Lung (tissue), 11 donors: ENCODE measurements at regions not wholly inside any gene's neighbourhood (a gene's known extent, or its start where the extent isn't known, plus 50 kb on each side); places are given as distances from the start of the nearest gene placed in this dataset.

Source experiments
- ATAC-seq: fragments of 200-7000 bp; cut with Tn5 transposase; one replicate; pipeline ENCODE4 v1.9.1; 2020; ENCODE audit warnings: moderate number of reproducible peaks; ENCODE audit not compliant: insufficient read depth, low FRiP score
- DNase-seq, 3 donors: peaks; one replicate each; pipeline ENCODE4 v3.0.0-alpha.2; 2013 to 2017
- H3K27ac ChIP-seq, 2 donors: one replicate each; pipeline ENCODE4 v1.5.1; 2013; ENCODE audit warnings: mild to moderate bottlenecking in 2 of 2, moderate library complexity in 2 of 2, control low read depth in 1 of 2, inconsistent platforms in 1 of 2, low read depth in 1 of 2, low read length in 1 of 2
- H3K27me3 ChIP-seq, 3 donors: one replicate each; pipeline ENCODE4 v1.5.1; 2013; ENCODE audit warnings: low read length in 2 of 3; ENCODE audit not compliant: control insufficient read depth in 3 of 3, insufficient read depth in 3 of 3
- H3K36me3 ChIP-seq, 4 donors: one replicate each; pipeline ENCODE4 v1.5.1; 2013; ENCODE audit warnings: low read length in 4 of 4, mild to moderate bottlenecking in 1 of 4, moderate library complexity in 1 of 4; ENCODE audit not compliant: control insufficient read depth in 4 of 4, insufficient read depth in 4 of 4
- H3K4me1 ChIP-seq, 5 donors: one replicate each; pipeline ENCODE4 v1.5.1; 2013; ENCODE audit warnings: low read length in 5 of 5, mild to moderate bottlenecking in 2 of 5, moderate library complexity in 1 of 5; ENCODE audit not compliant: control insufficient read depth in 5 of 5, insufficient read depth in 5 of 5
- H3K4me3 ChIP-seq: one replicate; pipeline ENCODE4 v1.5.1; 2013; ENCODE audit warnings: mild to moderate bottlenecking, control low read depth, moderate library complexity
- H3K9ac ChIP-seq, 2 donors: one replicate each; pipeline ENCODE4 v1.5.1; 2013; ENCODE audit warnings: low read length in 2 of 2, control low read depth in 1 of 2; ENCODE audit not compliant: insufficient read depth in 1 of 2
- H3K9me3 ChIP-seq, 4 donors: one replicate each; pipeline ENCODE4 v1.5.1; 2013; ENCODE audit warnings: low read length in 3 of 4, mild to moderate bottlenecking in 1 of 4, moderate library complexity in 1 of 4; ENCODE audit not compliant: control insufficient read depth in 4 of 4, insufficient read depth in 3 of 4
- WGBS, 2 donors: extraction: QIAGEN DNeasy Blood & Tissue Kit; methylation state at CpG; one replicate each; pipeline ENCODE4 v1.1.7; 2013; 5-methylcytosine and 5-hydroxymethylcytosine counted together
- TF ChIP-seq, protein P1 (sequence below): IDR thresholded peaks from 2 replicates; pipeline ENCODE4 v1.5.1; 2012; ENCODE audit warnings: mild to moderate bottlenecking; ENCODE audit errors: control extremely low read depth, extremely low read depth
- donor health status: control.
- donor health status: control.
- donor health status: Bipolar disorder and iron deficiency.
- donor health status: healthy.
- donor health status: DM: yes; HTN: yes; CAD: no.

- Histone ChIP-seq H3K27me3 (no peaks in the 10 kb centered on the region), H3K36me3 (no peaks in the 10 kb centered on the region), H3K4me3 (no peak overlapping the region), H3K4me1 (no peaks in the 10 kb centered on the region), H3K9ac (no peak overlapping the region), H3K9me3 (no peaks in the 10 kb centered on the region), H3K27ac (no peak overlapping the region)
- DNase-seq (no peak), ATAC-seq (no peak)
- TF ChIP-seq, protein P1, sequence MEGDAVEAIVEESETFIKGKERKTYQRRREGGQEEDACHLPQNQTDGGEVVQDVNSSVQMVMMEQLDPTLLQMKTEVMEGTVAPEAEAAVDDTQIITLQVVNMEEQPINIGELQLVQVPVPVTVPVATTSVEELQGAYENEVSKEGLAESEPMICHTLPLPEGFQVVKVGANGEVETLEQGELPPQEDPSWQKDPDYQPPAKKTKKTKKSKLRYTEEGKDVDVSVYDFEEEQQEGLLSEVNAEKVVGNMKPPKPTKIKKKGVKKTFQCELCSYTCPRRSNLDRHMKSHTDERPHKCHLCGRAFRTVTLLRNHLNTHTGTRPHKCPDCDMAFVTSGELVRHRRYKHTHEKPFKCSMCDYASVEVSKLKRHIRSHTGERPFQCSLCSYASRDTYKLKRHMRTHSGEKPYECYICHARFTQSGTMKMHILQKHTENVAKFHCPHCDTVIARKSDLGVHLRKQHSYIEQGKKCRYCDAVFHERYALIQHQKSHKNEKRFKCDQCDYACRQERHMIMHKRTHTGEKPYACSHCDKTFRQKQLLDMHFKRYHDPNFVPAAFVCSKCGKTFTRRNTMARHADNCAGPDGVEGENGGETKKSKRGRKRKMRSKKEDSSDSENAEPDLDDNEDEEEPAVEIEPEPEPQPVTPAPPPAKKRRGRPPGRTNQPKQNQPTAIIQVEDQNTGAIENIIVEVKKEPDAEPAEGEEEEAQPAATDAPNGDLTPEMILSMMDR = no peak
Observed at GRCh38 chr3:24734019-24734418, 239.4 kb upstream of the THRB start.

DNA sequence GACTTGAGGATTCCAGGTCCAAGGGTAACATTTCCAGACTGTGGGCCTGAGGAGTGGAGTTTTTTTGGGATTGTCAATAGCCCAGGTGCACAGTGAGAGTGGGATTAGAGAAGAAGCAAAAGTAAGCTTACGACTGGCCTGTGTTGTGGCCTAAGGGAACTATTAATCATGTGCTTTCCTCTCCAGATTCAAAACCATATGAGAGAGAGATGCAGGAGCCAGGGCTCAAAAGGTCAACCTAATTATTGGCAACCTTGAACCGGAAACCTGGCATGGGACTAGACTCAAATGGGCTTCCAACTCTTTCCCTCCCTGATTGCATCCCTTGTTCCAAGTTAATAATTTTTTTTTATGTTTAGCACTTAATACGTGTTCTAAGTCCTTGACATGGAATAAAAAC lies 242.1 kb upstream of the THRB start:
- H3K27me3 ChIP-seq = no peaks in the 10 kb centered on the region

DNA sequence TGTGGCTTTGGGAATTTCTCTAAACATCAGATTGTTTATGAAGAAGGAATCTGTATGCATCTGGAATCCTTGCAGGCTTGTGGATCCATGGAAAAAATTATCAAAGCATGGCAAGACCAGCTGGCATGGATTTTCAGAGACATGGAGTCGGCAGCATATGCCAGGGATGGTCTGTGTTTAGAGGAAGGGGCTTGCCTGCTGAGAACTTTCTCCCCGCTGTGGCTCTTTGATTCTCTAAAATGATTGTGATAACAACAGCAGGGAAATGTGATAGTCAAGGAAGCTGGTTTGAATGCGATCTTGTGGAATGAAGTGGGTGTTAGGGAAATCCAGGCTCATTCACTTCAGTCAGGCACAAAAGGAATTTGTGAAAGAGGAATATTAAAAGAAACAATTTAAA lies 245.7 kb upstream of the THRB start:
- WGBS, 2 donors = 77 to 79% methylated on average over 3 of the region's 3 CpGs
- H3K36me3 ChIP-seq = no peaks in the 10 kb centered on the region
- no peak overlapping the region for H3K4me3 ChIP-seq
- H3K9ac ChIP-seq = no peak overlapping the region
- no peaks in the 10 kb centered on the region for H3K27me3 ChIP-seq
- no peak overlapping the region for H3K27ac ChIP-seq
- no peaks in the 10 kb centered on the region for H3K4me1 ChIP-seq
- DNase-seq = peak in 1 of 3 donors; percentile 20
- H3K9me3 ChIP-seq = no peaks in the 10 kb centered on the region
- TF ChIP-seq, protein P1 = no peak
- ATAC-seq = no peak

More for the DNA sequence above, 242.1 kb upstream of the THRB start:
- no peak overlapping the region for H3K4me3 ChIP-seq
- no peak overlapping the region for H3K9ac ChIP-seq
- H3K9me3 ChIP-seq = no peaks in the 10 kb centered on the region
- WGBS, 2 donors = 81 to 87% methylated on average over 3 of the region's 3 CpGs
- H3K36me3 ChIP-seq = no peaks in the 10 kb centered on the region
- TF ChIP-seq, protein P1 = no peak
- DNase-seq = no peak
- H3K27ac ChIP-seq = no peak overlapping the region
- H3K4me1 ChIP-seq = no peaks in the 10 kb centered on the region
- ATAC-seq = no peak

- Histone ChIP-seq H3K4me1 (no peaks in the 10 kb centered on the region), H3K27ac (no peak overlapping the region), H3K36me3 (no peaks in the 10 kb centered on the region), H3K9ac (no peak overlapping the region), H3K9me3 (no peaks in the 10 kb centered on the region), H3K4me3 (no peak overlapping the region), H3K27me3 (no peaks in the 10 kb centered on the region)
- TF ChIP-seq, protein P1 = no peak
- DNase-seq (no peak), ATAC-seq (no peak)
- WGBS, 2 donors = 94 to 96% methylated on average over 2 of the region's 2 CpGs
Observed at GRCh38 chr3:24741506-24741905, 246.9 kb upstream of the THRB start.
